ENCODE measurements at regions not wholly inside any gene's neighbourhood (a gene's known extent, or its start where the extent isn't known, plus 50 kb on each side); places are given as distances from the start of the nearest gene placed in this dataset.

DNA sequence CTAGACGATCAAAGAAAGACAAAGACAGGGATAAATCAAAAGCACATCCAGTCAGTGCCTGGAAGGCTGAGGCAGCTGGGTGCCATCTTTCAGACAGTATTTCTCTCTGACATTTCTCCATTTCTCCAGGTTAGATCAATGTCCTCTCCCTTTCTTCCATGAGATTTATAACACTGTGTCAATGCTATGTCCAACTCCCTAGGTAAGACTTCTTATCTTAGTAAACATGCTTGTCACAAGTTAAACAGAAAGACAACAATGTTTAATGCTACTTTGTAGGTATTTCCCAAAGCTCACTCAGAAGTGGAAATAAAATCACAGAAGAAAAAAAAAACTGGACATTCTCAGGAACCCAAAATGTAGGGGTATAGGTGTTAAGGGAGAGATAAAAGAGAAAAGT is 113.9 kb downstream of the GPR63 start:
- H3K9me2 ChIP-seq (ENCODE audit: insufficient read depth, low read length) = no peaks in the 10 kb centered on the region
- no peaks in the 10 kb centered on the region for H3K36me3 ChIP-seq (ENCODE audit: insufficient read depth, low read length)
- H4K20me1 ChIP-seq (ENCODE audit: insufficient read depth, low read length) = no peaks in the 10 kb centered on the region
- no peaks in the 10 kb centered on the region for H3K4me1 ChIP-seq (ENCODE audit: insufficient read depth, low read length, poor library complexity, severe bottlenecking)
- no TSS peak for BruUV-seq (replicated peaks)
- no peak overlapping the region for H2AFZ ChIP-seq (ENCODE audit: low read length)
- H3K9me3 ChIP-seq (ENCODE audit: low read length) = no peaks in the 10 kb centered on the region
- ChIA-PET CTCF (ENCODE audit: unreplicated experiment) (no interaction called here), POLR2A (interaction anchor here (0.6 to 0.7 kb wide), 2 partner anchors 313 to 1106 kb away, joined by 3 to 4 read pairs; no protein-coding TSS in a partner anchor)
- intact Hi-C loops (cut with micrococcal nuclease; ENCODE audit: unreplicated experiment) = no loop called here
- no peak overlapping the region for H3K4me2 ChIP-seq (ENCODE audit: low read length)
- no peak overlapping the region for H3K27ac ChIP-seq (ENCODE audit: low read depth, low read length, poor library complexity, severe bottlenecking)
- no peaks in the 10 kb centered on the region for H3K79me2 ChIP-seq (ENCODE audit: insufficient read depth, low read depth, low read length)
- TF ChIP-seq, protein P1, sequence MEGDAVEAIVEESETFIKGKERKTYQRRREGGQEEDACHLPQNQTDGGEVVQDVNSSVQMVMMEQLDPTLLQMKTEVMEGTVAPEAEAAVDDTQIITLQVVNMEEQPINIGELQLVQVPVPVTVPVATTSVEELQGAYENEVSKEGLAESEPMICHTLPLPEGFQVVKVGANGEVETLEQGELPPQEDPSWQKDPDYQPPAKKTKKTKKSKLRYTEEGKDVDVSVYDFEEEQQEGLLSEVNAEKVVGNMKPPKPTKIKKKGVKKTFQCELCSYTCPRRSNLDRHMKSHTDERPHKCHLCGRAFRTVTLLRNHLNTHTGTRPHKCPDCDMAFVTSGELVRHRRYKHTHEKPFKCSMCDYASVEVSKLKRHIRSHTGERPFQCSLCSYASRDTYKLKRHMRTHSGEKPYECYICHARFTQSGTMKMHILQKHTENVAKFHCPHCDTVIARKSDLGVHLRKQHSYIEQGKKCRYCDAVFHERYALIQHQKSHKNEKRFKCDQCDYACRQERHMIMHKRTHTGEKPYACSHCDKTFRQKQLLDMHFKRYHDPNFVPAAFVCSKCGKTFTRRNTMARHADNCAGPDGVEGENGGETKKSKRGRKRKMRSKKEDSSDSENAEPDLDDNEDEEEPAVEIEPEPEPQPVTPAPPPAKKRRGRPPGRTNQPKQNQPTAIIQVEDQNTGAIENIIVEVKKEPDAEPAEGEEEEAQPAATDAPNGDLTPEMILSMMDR (conservative IDR thresholded peaks at IDR 0.05; ENCODE audit: low read length) = no peak
- no peak for TF ChIP-seq EZH2phosphoT487 (IDR thresholded peaks at IDR 0.05; ENCODE audit: borderline replicate concordance, low read depth, low read length)
- no peak overlapping the region for H3K4me3 ChIP-seq (ENCODE audit: low read depth, low read length, poor library complexity, severe bottlenecking)
- no peak for DNase-seq (ENCODE audit: low spot score)

- POLR2A ChIA-PET = interaction anchor here (0.6 to 1.7 kb wide), 3 partner anchors 9 to 23 kb away, joined by 3 to 4 read pairs (median 4); no protein-coding TSS in a partner anchor
- CTCF ChIA-PET (ENCODE audit: unreplicated experiment) = no interaction called here
- no peaks in the 10 kb centered on the region for H3K36me3 ChIP-seq (ENCODE audit: insufficient read depth, low read length)
- no peak overlapping the region for H3K4me3 ChIP-seq (ENCODE audit: low read depth, low read length, poor library complexity, severe bottlenecking)
- no peak for DNase-seq (ENCODE audit: low spot score)
- no TSS peak for BruUV-seq (replicated peaks)
- no peaks in the 10 kb centered on the region for H3K9me3 ChIP-seq (ENCODE audit: low read length)
- TF ChIP-seq, protein P1 (conservative IDR thresholded peaks at IDR 0.05; ENCODE audit: low read length) = no peak
- TF ChIP-seq EZH2phosphoT487 (IDR thresholded peaks at IDR 0.05; ENCODE audit: borderline replicate concordance, low read depth, low read length) = no peak
- no peaks in the 10 kb centered on the region for H3K9me2 ChIP-seq (ENCODE audit: insufficient read depth, low read length)
- no peak overlapping the region for H3K27ac ChIP-seq (ENCODE audit: low read depth, low read length, poor library complexity, severe bottlenecking)
- H3K4me2 ChIP-seq (ENCODE audit: low read length) = no peak overlapping the region
- intact Hi-C loops (cut with micrococcal nuclease; ENCODE audit: unreplicated experiment) = no loop called here
- H4K20me1 ChIP-seq (ENCODE audit: insufficient read depth, low read length) = no peaks in the 10 kb centered on the region
- no peaks in the 10 kb centered on the region for H3K4me1 ChIP-seq (ENCODE audit: insufficient read depth, low read length, poor library complexity, severe bottlenecking)
- no peak overlapping the region for H2AFZ ChIP-seq (ENCODE audit: low read length)
- no peaks in the 10 kb centered on the region for H3K79me2 ChIP-seq (ENCODE audit: insufficient read depth, low read depth, low read length)
Measured at GRCh38 chr6:96721227-96721626, 116.0 kb downstream of the GPR63 start.

DNA sequence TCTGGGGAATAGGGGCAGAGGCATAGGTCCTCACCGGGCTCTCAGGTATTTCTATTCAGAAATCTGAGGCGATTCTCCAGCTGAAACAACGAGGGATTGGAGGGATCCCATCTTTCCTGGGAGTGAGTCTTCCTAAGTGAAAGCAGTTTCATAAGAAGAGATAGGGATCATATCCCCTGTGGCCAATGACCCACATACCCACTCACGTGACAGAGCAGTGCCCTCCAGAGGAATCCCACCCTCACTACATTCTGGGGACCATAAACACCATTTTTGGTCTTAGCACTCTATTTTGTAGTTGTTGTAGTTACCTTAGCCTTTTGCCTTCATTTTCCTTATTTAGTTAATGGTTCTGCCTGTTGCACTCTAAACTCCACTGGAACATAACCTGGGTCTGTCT is 121.1 kb downstream of the GPR63 start:
- no peaks in the 10 kb centered on the region for H3K4me1 ChIP-seq (ENCODE audit: insufficient read depth, low read length, poor library complexity, severe bottlenecking)
- H3K36me3 ChIP-seq (ENCODE audit: insufficient read depth, low read length) = no peaks in the 10 kb centered on the region
- H3K9me3 ChIP-seq (ENCODE audit: low read length) = no peaks in the 10 kb centered on the region
- intact Hi-C loops (cut with micrococcal nuclease; ENCODE audit: unreplicated experiment) = no loop called here
- TF ChIP-seq EZH2phosphoT487 (IDR thresholded peaks at IDR 0.05; ENCODE audit: borderline replicate concordance, low read depth, low read length) = no peak
- TF ChIP-seq, protein P1 (conservative IDR thresholded peaks at IDR 0.05; ENCODE audit: low read length) = peak; percentile 29; the same call in 1 of the 2 replicates
- no TSS peak for BruUV-seq (replicated peaks)
- CTCF ChIA-PET (ENCODE audit: unreplicated experiment) = no interaction called here
- no peak overlapping the region for H2AFZ ChIP-seq (ENCODE audit: low read length)
- POLR2A ChIA-PET = interaction anchor here (0.6 to 1.0 kb wide), 3 partner anchors 11 to 33 kb away, joined by 3 to 4 read pairs (median 3); no protein-coding TSS in a partner anchor
- DNase-seq (ENCODE audit: low spot score) = no peak
- no peaks in the 10 kb centered on the region for H3K79me2 ChIP-seq (ENCODE audit: insufficient read depth, low read depth, low read length)
- H4K20me1 ChIP-seq (ENCODE audit: insufficient read depth, low read length) = no peaks in the 10 kb centered on the region
- no peak overlapping the region for H3K4me2 ChIP-seq (ENCODE audit: low read length)
- H3K4me3 ChIP-seq (ENCODE audit: low read depth, low read length, poor library complexity, severe bottlenecking) = no peak overlapping the region
- no peaks in the 10 kb centered on the region for H3K9me2 ChIP-seq (ENCODE audit: insufficient read depth, low read length)
- no peak overlapping the region for H3K27ac ChIP-seq (ENCODE audit: low read depth, low read length, poor library complexity, severe bottlenecking)

All from OCI-LY7 (cell line).